T-helper 1 cell treated with Interleukin-12 subunit alpha and Interleukin-12 subunit beta and Interleukin-4 antibody, amounts not matched to agents 30 ng/mL and 1 ng/mL, for 36 hours (primary cell): ENCODE measurements at regions not wholly inside any gene's neighbourhood (a gene's known extent, or its start where the extent isn't known, plus 50 kb on each side); places are given as distances from the start of the nearest gene placed in this dataset.
"Not testable (repeated sequence)": the region's sequence is repeated elsewhere in the genome, so short reads cannot be mapped to it uniquely, and the experiment has no call there.

Source experiments
- intact Hi-C: fragments of 100-400 bp; cut with micrococcal nuclease; formaldehyde crosslinking; loops from one replicate; pipeline ENCODE4 v1.15.1; 2024

DNA sequence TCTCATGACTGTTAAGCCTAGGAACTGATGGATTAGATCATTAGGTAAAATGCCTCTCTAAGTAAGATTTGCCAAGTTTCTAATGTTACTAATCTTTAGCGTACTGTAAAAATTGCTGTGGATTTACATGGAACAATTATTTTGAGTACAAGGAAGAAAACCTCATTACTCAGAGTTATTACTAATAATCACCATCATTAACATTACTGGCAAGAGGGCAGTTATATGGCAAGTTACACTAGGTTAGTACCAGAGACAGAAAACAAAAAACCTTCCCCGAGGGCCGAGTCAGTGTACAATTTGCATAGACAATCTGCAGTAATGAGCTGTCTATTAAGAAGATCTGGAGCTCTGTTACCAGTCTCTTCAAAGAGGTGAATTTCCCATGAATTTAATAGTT, 775.6 kb downstream of the GATA3 start:
- intact Hi-C loops: no loop called here

DNA sequence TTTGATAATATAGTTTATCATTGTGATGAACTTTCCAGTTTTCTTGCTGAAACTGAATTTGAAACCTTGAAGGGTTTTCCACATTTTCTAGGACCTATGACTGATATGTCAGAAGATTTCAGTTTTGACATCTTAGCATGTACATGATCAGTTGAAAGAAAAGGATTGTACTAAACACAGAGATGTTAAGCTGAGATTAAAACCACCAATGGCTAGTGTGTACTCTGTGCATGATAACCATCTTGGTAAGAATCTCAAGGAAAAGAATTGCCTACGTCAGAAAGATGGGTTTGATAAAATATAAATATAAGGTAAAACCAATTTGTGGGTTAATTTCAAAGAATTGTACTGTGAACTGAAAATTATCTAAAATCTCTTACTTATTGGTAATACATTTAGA, 776.4 kb downstream of the GATA3 start:
- intact Hi-C loops: no loop called here

DNA sequence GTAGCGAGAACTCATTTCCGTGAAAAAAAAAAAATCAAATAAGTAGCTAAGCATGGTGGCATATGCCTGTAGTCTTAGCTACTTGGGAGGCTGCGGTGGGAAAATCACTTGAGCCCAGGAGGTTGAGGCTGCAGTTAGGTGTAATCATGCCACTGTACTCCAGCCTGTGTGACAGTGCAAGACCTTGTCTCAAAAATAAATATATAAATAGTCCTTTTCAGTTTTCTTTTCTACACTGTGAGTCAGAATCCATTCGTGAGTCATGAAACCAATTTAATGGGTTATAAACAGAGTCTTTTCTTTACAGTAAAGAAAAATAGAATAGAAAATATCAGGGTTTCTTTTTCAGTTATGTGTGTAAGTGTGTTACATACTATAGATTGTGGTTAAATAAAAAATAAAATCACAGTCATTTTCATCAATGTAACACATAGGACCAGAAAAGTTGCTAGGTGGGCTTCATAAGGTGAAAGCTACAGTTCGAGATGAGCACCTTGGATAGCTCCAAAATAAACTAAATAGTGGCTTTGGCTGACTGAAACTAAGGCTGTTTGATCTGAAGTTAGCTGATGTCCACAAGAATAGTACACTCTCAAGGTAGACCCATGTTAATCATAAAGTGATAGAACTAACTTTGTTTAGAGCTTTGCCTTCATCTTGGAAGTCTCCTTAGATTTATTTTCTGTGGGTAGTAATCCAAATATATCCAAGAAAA, 781.1 kb downstream of the GATA3 start:
- intact Hi-C loops: no loop called here

DNA sequence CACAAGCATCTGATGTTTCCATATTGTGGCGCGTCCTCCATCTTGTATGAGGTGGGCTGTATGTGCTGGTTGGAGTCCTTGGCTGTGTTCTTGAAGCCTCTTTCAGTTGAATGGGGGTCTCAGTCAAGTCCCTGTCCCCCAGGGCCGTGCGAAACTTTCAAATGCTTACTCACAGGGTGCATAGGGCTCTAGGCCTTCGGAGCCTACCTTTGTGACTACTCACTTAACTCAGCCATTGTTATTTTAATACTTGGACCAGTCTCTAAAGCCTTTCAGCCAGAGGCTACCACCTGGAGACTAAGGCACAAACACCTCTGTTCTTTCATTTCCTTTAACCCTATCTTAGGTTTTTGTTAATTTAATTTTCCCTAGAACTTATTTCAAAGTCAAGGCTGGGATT, 785.9 kb downstream of the GATA3 start:
- intact Hi-C loops: no loop called here

DNA sequence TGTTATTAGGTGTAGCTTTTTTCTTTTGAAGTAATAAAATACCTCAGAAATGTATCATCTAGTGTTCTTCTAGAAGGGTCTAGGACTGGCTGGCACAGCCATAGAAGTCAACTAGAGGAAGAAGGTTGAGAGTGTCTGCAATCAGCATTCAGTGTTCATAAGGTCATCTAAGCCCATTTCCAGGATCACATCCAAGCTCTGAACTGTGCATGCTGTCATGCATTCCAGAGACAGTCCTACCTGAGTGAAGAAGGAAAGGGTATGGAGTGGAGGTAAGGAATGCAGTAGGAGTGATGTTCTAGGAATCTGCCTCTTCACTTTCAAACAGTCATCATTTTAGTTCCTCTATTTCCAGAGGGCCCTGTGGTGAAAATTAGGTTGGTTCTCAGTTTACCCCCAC, 789.7 kb downstream of the GATA3 start:
- intact Hi-C loops: no loop called here

DNA sequence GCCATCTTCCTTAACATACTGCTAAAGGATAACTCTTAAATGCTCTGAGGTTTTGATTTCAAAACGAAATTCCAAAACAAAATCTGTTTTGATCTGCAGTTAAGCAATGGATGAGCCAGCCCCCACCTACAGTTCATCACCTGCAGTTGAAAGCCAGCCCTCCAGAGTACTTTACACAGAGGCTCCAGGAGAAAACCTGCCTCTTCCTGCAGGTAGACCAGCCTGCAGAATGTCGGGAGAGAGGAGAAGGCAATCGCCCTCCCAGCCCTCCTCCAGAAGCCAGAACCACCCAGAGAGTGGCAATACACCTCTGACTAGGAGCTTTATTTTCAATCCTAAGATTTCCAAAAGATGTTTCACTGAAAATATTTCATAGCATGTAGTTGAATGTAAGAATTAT, 798.1 kb downstream of the GATA3 start:
- intact Hi-C loops: no loop called here

DNA sequence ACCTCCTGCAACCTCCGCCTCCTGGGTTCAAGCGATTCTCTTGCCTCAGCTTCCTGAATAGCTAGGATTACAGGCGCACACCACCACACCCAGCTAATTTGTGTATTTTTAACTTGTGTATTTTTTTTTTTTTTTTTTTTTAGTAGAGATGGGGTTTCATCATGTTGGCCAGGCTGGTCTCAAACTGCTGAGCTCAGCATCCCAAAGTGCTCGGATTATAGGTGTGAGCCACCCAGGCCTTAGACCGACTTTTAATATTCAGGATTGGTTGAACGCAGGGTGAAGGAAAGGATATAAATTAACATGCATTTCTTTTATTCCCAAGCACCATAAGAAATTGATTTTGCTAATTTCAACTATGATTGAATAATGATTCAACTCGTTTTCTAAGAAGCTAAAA, 798.6 kb downstream of the GATA3 start:
- intact Hi-C loops: no loop called here

DNA sequence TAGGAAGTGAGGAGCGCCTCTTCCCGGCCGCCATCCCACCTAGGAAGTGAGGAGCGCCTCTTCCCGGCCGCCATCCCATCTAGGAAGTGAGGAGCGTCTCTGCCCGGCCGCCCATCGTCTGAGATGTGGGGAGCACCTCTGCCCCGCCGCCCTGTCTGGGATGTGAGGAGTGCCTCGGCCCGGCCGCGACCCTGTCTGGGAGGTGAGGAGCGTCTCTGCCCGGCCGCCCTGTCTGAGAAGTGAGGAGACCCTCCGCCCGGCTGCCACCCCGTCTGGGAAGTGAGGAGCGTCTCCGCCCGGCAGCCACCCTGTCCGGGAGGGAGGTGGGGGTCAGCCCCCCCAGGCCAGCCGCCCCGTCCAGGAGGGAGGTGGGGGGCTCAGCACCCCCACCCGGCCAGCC, 814.4 kb downstream of the GATA3 start:
- intact Hi-C loops: not testable (repeated sequence)

DNA sequence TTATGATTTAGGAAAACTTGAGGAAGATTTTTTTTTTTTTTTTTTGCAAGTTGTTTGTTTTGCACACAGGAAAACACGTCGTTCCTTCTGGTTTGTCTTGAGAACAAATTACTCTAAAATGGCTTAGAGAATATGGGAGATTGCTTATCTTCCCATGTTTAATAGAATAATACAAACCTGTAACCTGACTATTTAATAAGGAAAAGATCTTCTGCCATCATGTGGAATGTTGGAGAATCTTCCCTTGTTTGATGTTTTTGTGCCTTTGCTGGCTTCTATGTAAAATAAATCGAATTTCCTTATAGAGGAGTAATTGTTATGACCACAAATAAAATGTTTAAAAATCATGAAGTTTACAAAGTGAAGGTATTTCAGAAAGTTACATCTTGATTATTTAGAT, 818.8 kb downstream of the GATA3 start:
- intact Hi-C loops: no loop called here

DNA sequence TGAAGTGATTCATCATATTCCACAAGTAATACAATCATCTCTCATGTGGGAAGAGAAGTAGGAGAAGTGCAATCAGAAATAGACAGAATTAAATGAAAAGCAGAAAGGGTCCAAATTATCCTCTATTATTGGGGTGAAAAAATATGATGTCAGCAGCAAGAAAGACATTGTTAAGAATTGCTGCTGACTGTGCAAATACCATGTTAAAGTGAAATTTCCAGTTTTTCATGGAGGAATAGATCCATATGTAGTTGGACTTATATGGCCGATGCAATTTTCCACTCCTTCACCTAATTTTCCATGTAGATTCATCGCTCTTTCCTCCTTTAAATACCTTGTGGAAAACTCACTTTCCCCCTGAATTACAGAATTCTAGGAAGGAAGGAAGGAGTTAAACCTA, 819.8 kb downstream of the GATA3 start:
- intact Hi-C loops: no loop called here

DNA sequence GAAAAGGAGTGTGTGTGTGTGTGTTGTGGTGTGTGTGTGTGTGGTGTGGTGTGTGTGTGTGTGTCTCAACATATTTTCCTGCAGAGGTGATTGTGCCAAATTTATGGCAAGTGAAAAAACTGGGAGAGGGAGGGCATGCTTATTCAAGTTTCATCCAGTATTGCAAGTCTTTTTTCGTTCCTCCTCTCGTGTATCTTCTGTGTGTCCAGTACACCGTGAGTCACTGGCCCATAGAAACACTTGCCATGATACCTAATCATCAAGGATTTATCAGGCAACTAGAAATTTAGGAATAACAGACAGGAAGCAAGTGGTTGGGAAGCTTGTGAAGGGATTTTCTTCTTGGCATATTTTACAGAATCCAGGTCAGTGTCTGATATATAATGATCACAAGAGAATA, 820.5 kb downstream of the GATA3 start:
- intact Hi-C loops: no loop called here

DNA sequence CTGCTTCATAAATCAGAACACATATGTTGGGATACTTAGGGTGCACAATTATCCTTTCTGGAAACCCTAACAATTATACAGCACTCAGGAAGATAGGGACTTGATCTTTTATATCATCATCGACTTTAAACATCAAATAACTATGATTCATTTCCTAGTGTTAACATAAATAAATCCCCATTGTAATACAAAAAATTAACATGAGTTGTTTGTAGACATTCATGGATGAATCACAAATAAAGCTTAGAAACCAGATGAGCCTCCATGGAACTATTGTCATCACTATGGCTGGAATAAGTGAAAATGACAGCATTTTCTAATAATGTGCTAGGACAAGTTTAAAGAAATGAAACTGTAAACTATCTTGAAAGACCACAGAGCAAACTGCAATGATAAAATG, 821.7 kb downstream of the GATA3 start:
- intact Hi-C loops: no loop called here

DNA sequence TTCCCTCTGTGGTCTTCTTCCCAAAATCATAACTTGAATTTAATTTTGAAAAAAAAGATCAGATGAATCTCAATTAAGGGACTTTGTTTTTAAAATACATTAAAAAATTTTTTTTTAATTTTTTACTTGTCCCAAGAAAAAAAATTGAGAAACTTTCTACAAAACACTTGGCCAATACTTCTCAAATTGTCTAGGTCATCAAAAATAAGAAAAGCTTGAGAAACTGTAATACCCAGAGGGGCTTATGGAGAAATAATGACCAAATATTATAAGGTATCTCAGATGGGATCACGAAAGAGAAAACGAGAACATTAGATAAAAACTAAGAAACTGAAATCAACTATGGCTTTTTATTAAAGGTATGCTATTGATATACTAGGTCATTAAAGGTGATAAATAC, 835.0 kb downstream of the GATA3 start:
- intact Hi-C loops: no loop called here

DNA sequence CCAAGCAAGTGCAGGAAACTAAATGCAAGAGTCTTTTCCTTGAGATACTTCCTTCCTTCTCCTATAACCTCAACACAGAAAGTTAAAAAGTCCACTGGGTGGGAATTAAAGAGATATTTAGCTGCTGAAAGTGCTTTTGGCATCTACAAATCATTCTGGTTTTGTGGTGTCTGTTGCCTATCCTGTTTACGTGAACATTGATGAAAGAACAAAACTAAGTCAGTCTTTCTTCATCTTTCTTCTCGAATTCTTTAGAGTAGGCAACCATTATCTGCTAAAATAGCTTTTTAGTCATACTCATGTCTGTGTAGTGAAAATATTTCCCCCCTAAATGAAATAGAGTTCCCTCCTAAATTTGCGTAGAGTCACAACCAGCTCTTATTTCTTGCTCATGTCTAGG, 838.6 kb downstream of the GATA3 start:
- intact Hi-C loops: no loop called here

DNA sequence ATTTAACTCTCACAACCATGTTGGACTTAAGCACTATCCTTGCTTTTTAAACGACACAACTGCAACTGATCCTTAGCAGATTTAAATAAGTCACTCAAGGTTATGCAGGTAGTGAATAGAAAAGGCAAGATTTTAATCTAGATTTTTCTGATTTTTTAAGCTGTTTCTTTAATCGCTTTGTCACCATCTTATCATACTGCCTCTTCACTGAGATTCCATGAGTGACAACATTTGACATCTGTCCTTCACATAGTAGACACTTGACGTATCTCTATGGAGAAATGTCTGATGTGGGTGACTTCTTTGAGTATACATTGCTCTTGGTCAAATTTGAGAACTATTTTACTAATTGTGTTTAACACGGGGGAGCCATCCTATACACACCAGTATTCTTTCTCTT, 839.7 kb downstream of the GATA3 start:
- intact Hi-C loops: no loop called here

DNA sequence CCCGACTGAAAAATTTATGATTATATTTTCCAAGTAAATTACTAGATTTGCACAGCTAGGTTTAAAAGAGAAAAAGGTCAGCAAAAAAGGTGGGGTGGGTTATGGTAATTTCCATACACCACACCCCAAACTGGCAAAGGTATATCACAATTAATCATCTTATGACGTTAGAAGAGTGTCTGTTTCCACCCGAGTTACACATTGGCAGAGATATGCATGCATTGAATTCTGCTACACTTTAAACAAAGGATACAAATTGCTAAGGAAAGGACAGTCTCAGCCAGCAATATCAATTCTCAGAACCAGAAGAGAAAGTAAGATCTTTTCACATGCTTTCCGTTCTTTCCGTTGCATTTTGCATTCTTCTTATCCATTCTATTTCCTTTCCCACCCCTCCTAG, 843.3 kb downstream of the GATA3 start:
- intact Hi-C loops: no loop called here

DNA sequence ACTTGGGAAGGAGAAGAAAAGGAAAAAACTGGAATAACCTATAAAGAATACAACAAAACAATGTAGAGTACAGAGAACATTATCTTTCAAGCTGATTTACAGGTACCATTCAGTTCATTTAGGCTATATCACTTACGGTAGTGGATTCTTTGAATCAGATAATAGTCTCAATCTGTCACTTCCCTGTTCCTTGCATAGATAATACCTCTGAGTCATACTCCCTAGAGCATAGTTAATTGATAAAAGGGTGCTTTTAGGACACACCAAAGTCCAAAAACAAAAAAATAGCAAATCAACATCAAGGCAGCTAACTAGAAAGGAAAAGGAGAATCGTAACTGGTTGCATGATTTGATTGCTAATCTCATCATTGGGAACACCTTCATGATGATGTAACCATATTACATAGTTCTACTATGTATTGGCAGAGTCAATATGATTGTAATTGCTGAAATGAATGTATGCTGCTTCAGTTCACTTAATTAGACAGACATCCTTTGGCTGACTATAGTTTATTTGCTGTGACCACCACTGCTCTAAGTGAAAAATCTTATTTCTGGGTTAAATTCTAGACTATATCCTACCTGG, 844.4 kb downstream of the GATA3 start:
- intact Hi-C loops: no loop called here

DNA sequence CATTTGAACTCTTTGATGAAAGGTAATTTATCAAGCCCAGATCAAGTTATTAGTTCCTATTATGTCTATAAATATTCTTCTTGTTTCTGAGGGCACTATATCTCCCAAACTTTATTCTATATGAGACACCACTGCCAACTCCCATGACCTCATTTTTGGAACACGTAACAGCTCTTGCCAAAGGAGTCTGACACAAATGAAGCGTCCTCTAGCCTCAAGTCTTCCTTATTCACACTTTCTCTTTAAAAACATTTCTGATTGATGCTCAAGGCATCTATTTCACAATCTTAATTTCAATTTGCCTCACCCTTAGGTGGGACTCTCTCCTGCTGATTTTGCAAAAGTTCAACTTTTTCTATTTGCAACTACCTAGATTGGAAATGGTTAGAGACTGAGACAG, 848.4 kb downstream of the GATA3 start:
- intact Hi-C loops: no loop called here

DNA sequence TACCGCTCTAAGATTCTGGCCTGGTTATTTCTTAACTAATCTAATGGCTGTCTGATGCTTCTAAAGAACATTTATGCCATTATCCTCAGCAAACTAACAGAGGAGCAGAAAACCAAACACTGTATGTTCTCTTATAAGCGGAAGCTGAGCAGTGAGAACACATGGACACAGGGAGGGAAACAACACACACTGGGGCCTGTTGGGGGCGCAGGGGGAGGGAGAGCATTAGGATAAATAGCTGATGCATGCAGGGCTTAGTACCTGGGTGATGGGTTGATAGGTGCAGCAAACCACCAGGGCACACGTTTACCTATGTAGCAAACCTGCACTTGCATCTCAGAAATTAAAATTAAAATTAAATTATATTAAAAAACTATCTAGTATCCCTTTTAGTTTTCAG, 853.5 kb downstream of the GATA3 start:
- intact Hi-C loops: no loop called here

DNA sequence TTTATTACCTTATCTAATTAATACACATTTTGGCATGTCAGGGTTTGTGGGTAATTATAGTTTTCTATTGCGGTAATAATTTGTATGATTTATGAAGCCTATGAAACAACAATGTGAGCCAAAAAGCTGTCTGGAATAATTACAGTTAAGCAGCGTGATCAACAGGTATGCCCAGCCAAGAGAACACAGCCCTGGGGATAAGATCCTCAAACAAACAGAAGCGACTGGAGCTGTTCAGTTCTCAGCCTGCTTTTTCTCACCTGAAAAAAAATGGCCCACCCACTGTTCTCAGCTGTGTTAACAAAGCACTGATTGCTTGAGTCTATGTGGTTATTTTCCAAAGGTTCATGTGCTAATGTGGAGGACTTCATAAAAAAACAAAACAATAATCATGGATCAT, 855.8 kb downstream of the GATA3 start:
- intact Hi-C loops: no loop called here

DNA sequence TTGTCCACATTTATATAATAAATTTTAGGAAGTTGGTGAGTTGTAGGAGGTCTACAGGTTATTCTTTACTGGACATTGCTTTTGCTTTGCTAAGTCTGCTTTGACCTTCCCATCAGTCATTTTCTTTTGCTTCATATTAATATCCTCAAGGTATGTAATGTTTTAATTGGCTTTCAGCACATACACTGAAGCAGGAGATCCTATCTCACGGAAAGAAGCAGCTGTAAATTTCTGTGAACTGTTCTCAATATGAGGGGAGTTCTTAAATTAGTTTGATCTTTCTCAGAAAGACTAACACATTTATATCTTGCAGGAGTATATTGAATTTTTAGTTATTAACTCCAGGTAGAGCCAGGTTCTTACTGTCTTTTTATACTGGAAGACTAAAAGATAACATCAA, 856.5 kb downstream of the GATA3 start:
- intact Hi-C loops: no loop called here

DNA sequence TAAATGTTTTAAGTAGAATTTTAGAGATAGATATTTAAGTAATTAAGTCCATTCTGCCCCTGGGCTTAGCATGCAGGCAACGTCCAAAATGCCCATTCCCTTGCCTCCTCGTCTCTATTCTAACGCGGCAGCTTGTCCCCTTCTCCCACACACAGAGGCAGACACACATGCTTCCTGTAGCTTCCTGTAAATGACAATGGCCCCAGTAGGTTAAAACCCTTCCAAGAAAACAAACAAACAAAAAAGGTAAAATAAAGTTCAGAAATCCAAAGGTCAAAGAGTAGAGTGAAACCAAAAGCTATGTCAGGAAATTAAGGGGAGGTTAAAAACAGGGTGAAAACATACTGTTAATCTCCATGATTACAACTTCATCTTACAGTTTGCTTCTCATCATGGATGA, 857.6 kb downstream of the GATA3 start:
- intact Hi-C loops: no loop called here

DNA sequence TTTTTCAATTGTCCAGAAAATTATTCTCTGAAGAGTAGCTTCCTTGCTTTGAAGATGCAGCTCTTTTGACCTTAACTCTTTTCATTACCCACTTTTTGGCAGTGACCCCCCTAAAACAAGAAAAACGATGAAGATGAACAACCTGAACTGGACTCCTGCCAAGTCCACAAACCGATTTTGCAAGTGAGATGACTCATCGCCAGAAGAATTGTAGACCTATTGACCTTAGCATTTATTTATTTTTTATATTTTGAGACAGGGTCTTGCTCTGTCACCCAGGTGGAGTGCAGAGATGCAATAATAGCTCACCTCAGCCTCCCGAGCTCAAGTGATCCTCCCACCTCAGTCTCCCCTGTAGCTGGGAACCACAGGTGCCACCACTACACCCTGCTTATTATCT, 859.2 kb downstream of the GATA3 start:
- intact Hi-C loops: no loop called here

DNA sequence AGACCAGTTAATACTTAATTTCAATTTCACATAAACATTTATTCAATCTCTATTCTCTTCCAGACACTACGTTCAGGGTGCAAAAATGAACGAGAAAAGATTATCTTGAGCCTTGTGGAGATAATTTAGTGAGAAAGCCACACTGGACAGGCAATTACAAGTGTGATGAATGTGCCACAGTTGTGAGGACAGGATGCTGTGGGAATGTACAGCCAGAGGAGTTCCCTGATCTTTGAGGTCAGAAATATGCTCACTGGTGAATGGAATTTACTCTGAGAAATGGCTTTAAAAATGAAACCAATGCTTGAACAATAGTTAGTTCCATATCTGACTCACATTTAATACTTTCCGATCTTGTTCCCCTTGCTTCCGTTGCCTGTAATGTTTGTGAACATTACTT, 864.8 kb downstream of the GATA3 start:
- intact Hi-C loops: no loop called here
